ENCODE measurements at regions not wholly inside any gene's neighbourhood (a gene's known extent, or its start where the extent isn't known, plus 50 kb on each side); places are given as distances from the start of the nearest gene placed in this dataset.
"Not testable (repeated sequence)": the region's sequence is repeated elsewhere in the genome, so short reads cannot be mapped to it uniquely, and the experiment has no call there.

DNA sequence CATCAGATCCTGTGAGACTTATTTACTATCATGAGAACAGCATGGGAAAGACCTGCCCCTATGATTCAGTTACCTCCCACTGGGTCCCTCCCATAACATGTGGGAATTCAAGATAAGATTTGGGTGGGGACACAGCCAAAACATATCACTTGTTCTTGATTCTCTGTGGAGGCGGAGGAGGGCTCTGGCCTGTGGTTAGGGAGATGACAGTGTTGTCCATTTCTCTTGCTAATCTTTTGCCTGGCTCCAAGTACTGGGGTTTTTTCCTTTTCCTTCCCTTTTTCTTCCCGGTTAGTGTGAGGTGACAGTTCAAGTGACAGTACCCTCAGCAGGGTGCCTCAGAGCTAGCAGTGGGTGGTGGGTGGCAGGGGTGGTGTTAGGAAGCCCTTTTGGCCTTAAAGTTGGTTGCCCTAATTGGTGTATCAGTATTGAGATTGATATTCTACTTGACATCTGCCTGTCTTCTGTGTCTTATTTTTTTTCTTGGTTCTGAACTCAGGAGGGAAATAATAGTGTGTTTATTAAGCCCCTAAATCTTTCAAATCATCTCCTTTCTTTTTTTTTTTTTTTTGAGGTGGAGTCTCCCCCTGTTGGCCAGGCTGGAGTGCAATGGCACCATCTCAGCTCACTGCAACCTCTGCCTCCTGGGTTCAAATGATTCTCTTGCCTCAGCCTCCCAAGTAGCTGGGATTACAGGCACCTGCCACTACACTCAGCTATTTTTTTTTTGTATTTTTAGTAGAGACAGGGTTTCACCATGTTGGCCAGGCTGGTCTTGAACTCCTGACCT is 192.0 kb downstream of the ASB1 start:
- not testable (repeated sequence) for H3K9me3 ChIP-seq (ENCODE audit: control insufficient read depth, insufficient read depth, low read length); H3K36me3 ChIP-seq (ENCODE audit: control insufficient read depth, insufficient read depth, low read length); H3K27me3 ChIP-seq (ENCODE audit: control insufficient read depth, insufficient read depth, low read length); H3K9ac ChIP-seq (ENCODE audit: low read depth, low read length); H3K4me3 ChIP-seq (ENCODE audit: low read depth, low read length); H3K4me1 ChIP-seq (ENCODE audit: control insufficient read depth, insufficient read depth, low read length)

DNA sequence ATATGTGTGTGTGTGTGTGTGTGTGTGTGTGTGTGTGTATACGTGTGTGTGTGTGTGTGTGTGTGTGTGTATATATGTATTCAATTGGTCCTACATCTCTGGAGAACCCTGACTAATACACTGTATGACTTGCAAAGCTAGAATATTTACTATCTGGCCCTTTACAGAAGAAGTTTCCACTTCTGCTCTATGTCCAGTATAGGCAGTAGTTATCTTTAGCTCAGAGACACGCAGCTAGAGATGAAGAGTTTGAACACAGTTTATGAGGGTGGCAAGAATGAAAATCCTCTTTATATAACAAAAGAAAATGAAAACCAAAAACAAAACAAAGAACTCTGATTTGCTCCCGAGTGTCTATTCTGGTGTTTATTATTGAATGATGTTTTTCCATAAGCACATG is 201.2 kb downstream of the ASB1 start:
- Histone ChIP-seq H3K27me3 (ENCODE audit: control insufficient read depth, insufficient read depth, low read length) (no peaks in the 10 kb centered on the region), H3K9me3 (ENCODE audit: control insufficient read depth, insufficient read depth, low read length) (no peaks in the 10 kb centered on the region), H3K9ac (ENCODE audit: low read depth, low read length) (no peak overlapping the region), H3K4me3 (ENCODE audit: low read depth, low read length) (no peak overlapping the region), H3K36me3 (ENCODE audit: control insufficient read depth, insufficient read depth, low read length) (no peaks in the 10 kb centered on the region), H3K4me1 (ENCODE audit: control insufficient read depth, insufficient read depth, low read length) (no peaks in the 10 kb centered on the region)

DNA sequence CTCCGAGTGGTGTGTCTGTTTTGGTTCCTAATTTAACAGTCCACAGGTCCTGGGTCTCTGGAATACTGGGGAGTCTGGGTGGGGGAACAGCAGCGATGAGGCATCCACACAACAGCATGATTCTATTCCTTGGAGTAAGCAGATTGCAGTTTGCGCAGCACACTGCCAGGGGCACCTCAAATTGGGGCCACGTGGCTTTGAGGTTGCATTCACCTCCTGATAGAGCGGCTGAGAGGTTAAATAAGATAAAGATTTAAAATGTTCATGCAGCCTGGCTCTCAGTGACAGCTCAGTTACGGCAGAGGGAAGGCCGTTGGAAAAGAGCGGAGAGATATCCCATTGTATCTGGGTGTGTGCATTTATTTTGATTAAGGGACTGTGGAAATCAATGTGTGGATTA is 202.3 kb downstream of the ASB1 start:
- Histone ChIP-seq H3K27me3 (ENCODE audit: control insufficient read depth, insufficient read depth, low read length) (no peaks in the 10 kb centered on the region), H3K9ac (ENCODE audit: low read depth, low read length) (no peak overlapping the region)

DNA sequence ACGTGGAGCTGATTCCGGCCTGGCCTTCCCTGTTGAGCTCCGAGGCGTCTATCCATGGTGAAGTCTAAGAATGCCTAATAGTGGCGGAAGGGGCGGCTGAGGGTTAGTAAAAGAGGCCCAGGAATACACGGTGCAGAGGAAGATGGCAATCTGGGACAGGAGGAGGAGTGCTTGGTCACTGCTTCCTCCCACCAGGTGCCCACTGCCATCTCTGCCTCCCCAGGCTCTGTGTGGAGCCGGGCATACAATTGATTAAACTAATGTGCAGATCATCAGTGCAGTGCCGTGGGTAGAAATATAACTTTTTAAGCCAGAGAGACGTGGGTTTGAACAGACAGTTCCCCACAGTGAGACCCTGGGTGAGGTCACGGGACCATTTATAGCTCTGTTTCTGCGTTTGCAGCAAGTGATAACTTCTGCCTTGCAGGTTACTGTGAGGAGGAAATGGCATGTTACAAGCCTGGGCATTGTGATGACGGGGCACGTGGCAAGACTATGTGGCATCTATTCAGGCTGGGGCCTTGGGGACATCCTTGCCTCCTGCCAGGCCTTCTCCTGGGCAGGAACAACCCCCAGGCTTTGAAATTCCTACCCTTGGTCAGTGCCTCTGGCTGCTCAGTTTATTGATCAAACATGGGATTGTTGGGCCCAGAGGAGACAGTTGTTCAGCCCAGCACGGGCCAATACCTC is 204.9 kb downstream of the ASB1 start:
- no peaks in the 10 kb centered on the region for H3K36me3 ChIP-seq (ENCODE audit: control insufficient read depth, insufficient read depth, low read length)
- no peaks in the 10 kb centered on the region for H3K4me1 ChIP-seq (ENCODE audit: control insufficient read depth, insufficient read depth, low read length)
- H3K4me3 ChIP-seq (ENCODE audit: low read depth, low read length) = no peak overlapping the region
- no peaks in the 10 kb centered on the region for H3K27me3 ChIP-seq (ENCODE audit: control insufficient read depth, insufficient read depth, low read length)
- H3K9me3 ChIP-seq (ENCODE audit: control insufficient read depth, insufficient read depth, low read length) = no peaks in the 10 kb centered on the region
- no peak overlapping the region for H3K9ac ChIP-seq (ENCODE audit: low read depth, low read length)

More for the DNA sequence above, 202.3 kb downstream of the ASB1 start:
- Histone ChIP-seq H3K9me3 (ENCODE audit: control insufficient read depth, insufficient read depth, low read length) (no peaks in the 10 kb centered on the region), H3K4me3 (ENCODE audit: low read depth, low read length) (no peak overlapping the region), H3K36me3 (ENCODE audit: control insufficient read depth, insufficient read depth, low read length) (no peaks in the 10 kb centered on the region), H3K4me1 (ENCODE audit: control insufficient read depth, insufficient read depth, low read length) (no peaks in the 10 kb centered on the region)

DNA sequence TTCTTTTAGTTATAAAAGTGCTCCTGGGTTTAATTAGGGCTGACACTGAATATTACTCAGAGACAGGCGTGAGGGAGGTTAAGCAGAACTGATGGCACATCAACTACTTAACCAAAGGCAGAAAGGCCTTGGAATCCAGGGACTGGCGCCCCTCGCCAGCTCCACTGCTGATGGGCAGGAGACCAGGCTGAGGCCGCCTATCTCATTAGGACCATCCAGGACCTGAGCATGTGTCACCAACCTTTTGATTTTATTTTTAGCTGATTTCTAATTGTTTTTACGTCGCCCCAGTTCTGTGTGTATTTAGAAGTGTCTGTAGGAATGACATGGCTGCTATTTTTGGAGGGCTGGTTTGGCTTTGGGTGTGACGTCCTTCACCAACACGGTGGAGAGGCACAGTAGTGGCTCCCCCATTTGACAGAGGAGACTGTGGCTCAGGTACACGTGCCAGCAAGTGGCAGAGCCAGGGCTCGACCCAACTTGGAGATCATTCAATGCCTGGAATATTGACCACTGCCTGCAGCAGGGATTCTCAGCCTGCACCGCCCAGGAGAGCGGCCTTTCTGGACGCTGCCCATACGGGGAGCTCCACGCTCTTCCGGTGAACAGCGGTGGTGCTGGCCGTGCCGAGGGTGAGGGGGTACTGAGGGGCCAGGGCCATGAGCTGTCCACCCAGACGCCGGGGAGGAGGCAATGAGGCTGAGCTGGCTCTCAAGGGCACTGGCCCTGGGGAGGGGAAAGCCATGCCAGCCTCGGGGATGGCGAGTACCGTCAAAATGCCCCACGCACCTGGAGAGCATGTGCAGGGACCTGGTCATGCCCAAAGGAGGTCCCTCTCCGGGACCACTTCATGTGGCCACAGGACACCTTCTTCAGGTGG is 205.7 kb downstream of the ASB1 start:
- H3K36me3 ChIP-seq (ENCODE audit: control insufficient read depth, insufficient read depth, low read length) = no peaks in the 10 kb centered on the region
- no peaks in the 10 kb centered on the region for H3K27me3 ChIP-seq (ENCODE audit: control insufficient read depth, insufficient read depth, low read length)
- H3K9ac ChIP-seq (ENCODE audit: low read depth, low read length) = no peak overlapping the region
- no peak overlapping the region for H3K4me3 ChIP-seq (ENCODE audit: low read depth, low read length)
- no peaks in the 10 kb centered on the region for H3K4me1 ChIP-seq (ENCODE audit: control insufficient read depth, insufficient read depth, low read length)
- H3K9me3 ChIP-seq (ENCODE audit: control insufficient read depth, insufficient read depth, low read length) = no peaks in the 10 kb centered on the region

DNA sequence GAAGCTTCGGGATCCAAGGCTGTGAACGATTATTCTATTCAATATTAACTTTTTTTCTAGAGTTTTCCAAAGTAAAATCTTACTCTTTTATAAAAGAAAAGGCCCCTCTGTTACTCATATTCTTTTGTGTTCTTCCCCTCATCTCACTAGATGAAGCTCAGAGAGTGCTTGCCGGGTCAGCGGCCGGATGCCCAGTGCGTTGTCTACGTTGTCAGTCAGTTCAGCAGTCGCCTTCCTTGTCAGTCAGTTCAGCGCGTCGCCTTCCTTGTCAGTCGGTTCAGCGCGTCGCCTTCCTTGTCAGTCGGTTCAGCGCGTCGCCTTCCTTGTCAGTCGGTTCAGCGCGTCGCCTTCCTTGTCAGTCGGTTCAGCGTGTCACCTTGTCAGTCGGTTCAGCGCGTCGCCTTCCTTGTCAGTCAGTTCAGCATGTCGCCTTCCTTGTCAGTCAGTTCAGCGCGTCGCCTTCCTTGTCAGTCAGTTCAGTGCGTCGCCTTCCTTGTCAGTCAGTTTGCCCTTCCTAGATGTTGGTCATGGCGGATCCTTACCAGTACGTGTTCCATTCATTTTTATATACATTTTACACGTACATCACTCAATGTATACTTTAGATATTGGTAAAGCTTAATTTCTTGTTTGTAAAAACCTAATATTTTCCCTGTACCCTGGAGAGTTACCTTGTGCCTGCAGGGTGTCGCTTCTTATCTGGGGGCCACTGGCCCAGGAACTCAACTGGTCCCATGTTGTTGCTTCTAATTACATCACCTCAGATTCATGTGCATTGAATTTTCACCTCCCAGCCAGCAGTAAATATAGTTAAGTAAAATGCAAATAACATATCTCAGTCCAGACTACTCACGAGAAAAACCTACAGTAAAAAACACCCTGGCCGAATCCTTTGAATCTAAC is 206.9 kb downstream of the ASB1 start:
- Histone ChIP-seq H3K9me3 (ENCODE audit: control insufficient read depth, insufficient read depth, low read length) (no peaks in the 10 kb centered on the region), H3K4me3 (ENCODE audit: low read depth, low read length) (no peak overlapping the region), H3K36me3 (ENCODE audit: control insufficient read depth, insufficient read depth, low read length) (no peaks in the 10 kb centered on the region), H3K4me1 (ENCODE audit: control insufficient read depth, insufficient read depth, low read length) (no peaks in the 10 kb centered on the region), H3K27me3 (ENCODE audit: control insufficient read depth, insufficient read depth, low read length) (no peaks in the 10 kb centered on the region), H3K9ac (ENCODE audit: low read depth, low read length) (no peak overlapping the region)

DNA sequence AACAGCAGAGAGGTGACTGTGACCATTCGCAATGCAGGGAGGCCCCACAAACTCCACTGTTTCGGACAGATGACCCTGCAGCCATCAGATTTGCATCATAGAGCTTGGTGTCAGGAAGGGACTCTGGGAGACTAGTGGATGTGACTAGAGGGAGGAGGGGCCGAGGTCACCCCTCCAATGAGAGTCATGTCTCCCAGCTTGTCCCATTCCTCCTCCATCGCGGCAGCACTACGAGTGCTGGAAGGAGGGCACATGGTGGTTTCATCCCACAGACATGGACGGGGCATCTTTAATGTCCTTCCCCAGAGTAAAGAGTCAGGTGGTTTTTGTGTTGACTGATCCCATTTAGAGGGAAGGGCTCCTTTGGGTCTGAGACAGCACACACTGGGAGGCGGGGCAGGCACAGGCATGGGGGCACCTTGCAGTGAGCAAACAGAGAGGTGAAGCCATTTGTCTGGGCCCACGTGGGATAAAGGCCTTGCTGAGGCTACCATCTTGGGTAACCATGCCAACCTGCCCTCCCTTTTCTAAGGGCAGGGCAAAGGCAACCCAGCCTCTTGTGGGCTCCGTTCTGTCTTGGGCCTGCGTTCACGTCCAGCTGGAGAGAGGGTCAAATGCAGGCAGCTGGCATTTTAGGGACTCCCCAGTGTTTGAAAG is 208.1 kb downstream of the ASB1 start:
- Histone ChIP-seq H3K36me3 (ENCODE audit: control insufficient read depth, insufficient read depth, low read length) (no peaks in the 10 kb centered on the region), H3K9ac (ENCODE audit: low read depth, low read length) (no peak overlapping the region), H3K4me3 (ENCODE audit: low read depth, low read length) (no peak overlapping the region), H3K27me3 (ENCODE audit: control insufficient read depth, insufficient read depth, low read length) (no peaks in the 10 kb centered on the region), H3K9me3 (ENCODE audit: control insufficient read depth, insufficient read depth, low read length) (no peaks in the 10 kb centered on the region), H3K4me1 (ENCODE audit: control insufficient read depth, insufficient read depth, low read length) (no peaks in the 10 kb centered on the region)

DNA sequence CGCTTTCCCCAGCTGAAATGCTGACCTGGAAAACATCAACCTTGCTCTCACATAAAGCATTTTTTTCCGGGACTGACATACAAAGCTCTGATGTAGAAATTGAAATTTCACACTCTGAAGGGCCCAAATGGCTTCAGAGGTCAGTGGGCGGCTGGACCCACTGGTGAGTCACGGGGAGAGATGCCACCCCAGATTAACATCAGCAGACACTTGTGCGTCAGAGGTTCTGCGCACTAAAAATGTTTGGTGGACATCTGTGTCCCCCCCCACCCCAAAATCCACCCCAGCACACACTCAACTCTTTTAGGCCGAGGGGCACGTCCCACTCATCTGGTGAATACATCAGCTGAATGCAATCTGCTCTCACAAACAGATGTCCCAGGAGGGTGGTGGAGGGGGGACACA is 208.9 kb downstream of the ASB1 start:
- H3K36me3 ChIP-seq (ENCODE audit: control insufficient read depth, insufficient read depth, low read length) = no peaks in the 10 kb centered on the region
- no peaks in the 10 kb centered on the region for H3K9me3 ChIP-seq (ENCODE audit: control insufficient read depth, insufficient read depth, low read length)
- H3K9ac ChIP-seq (ENCODE audit: low read depth, low read length) = no peak overlapping the region
- no peaks in the 10 kb centered on the region for H3K27me3 ChIP-seq (ENCODE audit: control insufficient read depth, insufficient read depth, low read length)
- no peak overlapping the region for H3K4me3 ChIP-seq (ENCODE audit: low read depth, low read length)
- H3K4me1 ChIP-seq (ENCODE audit: control insufficient read depth, insufficient read depth, low read length) = no peaks in the 10 kb centered on the region

DNA sequence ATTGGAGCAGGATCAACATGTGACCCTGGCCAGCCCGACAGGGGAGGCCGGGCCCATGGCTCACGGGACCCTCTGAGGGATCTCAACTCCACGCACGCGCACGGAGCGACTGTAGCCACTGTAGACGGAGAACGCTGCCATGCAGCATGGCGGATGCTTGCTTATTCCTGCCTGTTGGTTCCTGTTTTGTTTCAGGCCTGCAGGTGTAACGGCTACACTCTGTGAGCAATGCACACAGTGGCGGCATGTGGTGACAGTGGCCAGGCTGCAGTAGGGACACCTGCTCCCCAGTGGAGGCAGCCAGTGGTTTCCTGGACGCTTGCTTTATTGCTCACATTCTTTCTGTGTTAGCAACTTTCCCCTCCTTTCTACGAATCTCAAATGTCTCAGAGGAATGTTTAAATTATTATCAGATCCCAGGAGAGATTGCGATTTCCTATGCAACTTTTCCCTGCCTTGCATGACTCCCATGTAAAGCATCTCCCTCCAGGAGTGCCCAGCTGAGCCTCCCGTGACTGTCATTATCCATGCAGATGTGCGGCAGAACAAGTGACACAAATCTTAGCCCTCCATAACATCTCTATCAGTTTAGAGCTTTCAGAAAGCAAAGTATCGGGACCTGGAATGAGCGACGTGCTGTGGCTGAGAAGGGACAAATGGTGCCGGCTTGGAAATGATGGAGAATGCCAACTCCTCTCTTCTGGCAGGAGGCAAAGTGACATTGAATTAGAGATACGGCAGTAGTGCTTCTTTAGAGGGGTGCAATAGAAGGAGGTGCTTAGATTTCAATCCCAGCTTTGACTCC is 209.7 kb downstream of the ASB1 start:
- no peaks in the 10 kb centered on the region for H3K27me3 ChIP-seq (ENCODE audit: control insufficient read depth, insufficient read depth, low read length)
- H3K36me3 ChIP-seq (ENCODE audit: control insufficient read depth, insufficient read depth, low read length) = no peaks in the 10 kb centered on the region
- H3K4me1 ChIP-seq (ENCODE audit: control insufficient read depth, insufficient read depth, low read length) = no peaks in the 10 kb centered on the region
- H3K4me3 ChIP-seq (ENCODE audit: low read depth, low read length) = no peak overlapping the region
- no peak overlapping the region for H3K9ac ChIP-seq (ENCODE audit: low read depth, low read length)
- H3K9me3 ChIP-seq (ENCODE audit: control insufficient read depth, insufficient read depth, low read length) = no peaks in the 10 kb centered on the region
